HG03066 (cell line): ENCODE measurements at regions not wholly inside any gene's neighbourhood (a gene's known extent, or its start where the extent isn't known, plus 50 kb on each side); places are given as distances from the start of the nearest gene placed in this dataset.
"Not testable (repeated sequence)": the region's sequence is repeated elsewhere in the genome, so short reads cannot be mapped to it uniquely, and the experiment has no call there.

Source experiments
- ATAC-seq: cut with Tn5 transposase; IDR thresholded peaks from one replicate; pipeline ENCODE4 v1.9.1; 2021; ENCODE audit warnings: low read depth; ENCODE audit not compliant: unreplicated experiment

DNA sequence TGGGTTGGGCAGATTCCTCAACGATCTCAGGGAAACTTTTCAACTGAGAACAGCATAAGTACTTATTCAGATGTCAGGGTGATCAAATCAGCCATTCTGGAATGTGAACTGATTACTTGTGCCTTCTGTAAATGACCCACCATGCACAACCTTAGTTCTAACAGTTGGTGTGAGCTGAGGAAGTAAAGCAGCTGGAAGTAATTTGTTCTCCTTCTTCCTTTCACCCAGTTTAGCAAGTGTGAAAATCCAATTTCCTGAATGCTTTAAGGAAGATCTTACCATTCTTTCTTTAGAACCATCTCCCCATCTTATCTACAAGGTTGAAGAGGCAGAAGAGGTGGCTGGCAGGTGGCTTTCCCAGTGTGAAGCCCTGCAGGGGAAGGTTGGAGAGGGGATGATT, 781.6 kb downstream of the ETS1 start:
- no peak for ATAC-seq

DNA sequence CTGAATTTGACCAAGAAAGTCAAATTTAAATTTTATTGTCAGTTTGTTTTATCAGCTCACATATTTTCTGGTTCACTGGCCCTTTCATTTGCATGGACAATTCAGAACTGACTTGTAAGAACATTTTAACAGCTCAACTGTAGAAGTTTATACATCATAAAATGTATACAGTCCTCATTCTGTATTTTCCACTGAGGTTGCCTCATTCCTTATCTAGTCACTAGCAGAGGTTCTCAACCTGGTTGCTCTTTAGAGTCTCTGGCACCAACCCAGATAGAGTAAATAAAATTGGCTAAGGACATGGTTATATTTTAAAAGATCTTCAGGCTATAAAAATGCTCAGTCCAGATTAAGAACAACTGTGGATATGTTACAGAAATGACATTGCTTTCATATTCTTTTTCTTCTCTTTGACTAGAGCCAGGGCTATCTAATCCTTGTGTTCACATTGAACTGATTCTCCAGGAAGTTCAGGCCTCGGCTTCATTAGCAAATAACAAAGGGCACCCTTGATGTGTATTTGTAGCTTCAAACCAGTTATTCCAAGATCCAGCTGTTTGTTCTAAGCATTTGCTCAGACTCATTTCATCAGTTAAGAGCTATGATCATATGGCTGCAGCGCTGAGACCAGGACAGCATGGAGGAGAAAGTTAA, 782.5 kb downstream of the ETS1 start:
- ATAC-seq: no peak

DNA sequence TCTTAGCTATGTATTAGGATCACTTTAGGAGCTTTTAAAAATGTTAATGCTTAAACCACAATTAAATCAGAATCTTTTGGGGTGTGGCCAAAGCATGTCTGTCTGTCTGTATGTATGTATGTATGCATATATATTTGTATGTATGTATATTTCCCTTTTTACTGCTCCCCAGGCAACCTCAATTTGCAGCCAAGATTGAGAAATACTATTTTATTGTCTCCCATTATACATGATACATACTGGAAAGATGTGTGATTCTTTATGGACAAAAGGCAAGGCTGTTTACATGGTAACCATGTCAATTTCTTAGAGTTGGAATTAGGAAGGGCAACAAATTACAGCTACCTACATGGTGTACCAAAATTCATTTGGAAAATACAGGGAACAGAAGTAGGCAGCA, 783.6 kb downstream of the ETS1 start:
- no peak for ATAC-seq

DNA sequence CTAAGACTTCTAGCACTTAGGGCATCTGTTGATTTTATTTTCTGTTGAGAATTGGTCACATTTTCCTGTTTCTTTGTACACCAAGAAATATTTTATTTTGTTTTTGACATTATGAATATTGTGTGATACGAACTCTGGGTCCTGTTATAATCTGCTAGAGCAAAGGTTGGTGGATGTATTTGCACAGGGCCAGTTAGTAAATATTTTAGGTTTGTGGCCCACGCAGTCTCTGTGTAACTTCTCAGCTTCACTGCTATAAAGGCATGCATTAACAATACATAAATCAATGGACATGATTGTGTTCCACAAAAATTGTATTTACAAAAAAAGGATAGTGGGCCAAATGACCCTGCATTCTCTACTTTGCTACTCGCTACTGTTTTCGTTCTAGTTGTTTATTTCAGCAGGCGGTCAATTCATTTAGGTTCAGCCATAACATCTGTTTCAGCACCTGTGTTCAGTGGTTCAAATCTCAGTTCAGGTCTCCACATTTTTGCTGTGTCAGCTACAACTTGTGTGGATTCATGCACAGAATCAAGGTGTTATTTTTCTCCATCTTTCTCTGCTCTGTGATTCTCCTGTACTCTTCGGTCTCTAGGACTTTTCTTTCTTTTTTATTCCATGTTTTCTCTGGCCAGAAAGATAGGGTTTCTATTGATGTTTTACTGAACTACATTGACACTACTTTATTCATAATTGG, 786.2 kb downstream of the ETS1 start:
- no peak for ATAC-seq

DNA sequence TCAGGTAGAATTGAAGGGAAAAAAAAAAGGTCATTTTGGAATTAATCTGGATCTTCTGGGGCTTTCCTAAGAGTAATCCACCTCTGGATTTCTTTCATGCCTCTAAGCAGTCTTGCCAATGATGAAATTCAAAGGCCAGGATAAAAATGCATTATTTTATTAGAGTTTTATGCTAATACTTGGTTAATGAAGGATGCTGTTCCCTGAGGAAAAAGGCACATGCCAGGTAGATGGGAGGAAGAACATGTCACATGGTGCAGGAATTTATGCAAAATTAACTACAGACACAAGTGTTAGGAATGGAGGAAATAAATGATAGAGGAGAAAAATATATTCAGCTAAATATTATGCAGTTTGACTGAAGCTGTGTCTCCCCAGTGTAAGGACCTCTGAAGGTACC, 792.0 kb downstream of the ETS1 start:
- ATAC-seq: no peak

DNA sequence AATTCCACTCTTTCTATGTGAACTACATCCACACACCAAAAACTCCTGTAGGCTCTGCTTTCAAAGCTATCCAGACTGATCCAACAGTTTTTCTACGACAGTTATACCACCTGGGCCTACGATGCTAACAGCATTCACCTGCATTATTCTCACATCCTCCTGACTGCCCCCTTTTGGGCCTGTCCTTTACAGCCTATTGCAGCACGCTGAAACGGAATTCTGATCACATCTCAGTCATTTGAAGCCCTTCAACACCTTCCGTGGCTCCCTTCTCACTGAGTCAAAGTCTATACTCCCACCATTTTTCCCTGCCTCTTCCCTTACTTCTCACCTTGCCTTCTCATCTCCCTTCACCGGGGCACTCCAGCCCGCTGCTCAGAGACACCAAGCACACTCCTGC, 791.3 kb upstream of the KIRREL3 start:
- no peak for ATAC-seq

DNA sequence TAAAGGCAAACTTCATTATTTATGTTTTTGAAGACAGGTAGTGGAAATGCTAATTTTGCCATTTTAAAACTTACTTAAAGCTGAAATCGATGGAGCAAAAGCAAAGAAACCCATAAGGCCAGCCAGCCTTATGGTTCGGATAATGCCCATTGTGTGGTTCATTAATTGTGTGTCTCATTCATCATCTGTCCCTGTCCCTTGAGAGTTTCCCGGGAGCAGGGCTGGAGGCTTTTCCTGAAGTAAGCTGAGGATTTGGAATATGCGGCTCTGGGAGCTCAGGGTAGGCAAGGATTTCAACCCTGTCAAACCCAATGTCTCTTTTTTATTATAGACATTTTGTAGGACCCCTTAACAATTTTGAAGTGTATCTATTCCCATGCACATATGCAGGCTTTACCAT, 790.0 kb upstream of the KIRREL3 start:
- ATAC-seq: no peak

DNA sequence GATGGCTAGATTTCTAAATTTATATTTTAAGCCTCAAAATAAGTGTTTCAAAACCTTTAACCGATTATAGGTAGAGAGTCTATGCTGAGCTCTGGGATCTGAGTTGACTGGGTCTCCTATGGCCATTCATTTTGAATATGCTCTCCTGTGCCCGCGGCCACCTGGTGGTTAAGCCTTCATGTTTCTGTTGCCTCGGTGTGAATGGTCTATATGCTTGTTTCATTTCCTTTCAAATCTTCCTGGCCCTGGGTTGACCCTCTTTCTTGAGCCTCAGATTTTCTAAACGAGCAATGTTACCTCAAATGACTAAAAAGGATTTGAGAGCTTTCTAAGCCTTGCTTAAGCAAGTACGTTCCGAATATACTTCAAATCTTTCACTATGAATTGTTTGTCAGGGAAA, 789.4 kb upstream of the KIRREL3 start:
- ATAC-seq: no peak

DNA sequence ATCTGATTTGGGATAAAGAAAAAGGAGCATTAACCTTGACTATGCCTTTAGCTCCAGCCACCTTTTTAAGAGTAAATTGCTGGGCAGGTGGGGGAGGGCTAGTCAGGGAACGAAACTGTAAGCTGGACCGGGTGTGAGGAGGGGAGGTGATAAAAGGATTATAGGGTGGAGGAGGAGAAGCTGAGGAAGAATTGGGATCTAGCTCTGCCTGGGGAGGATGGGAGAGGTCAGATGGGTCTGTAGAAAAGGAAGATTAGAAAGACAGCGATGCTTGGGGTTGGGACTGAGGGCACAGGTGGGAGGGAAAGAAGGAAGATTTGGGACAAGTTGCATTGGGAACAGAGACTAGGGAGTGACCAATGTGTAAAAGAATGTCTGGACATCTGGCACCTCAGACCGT, 772.4 kb upstream of the KIRREL3 start:
- ATAC-seq: not testable (repeated sequence)

DNA sequence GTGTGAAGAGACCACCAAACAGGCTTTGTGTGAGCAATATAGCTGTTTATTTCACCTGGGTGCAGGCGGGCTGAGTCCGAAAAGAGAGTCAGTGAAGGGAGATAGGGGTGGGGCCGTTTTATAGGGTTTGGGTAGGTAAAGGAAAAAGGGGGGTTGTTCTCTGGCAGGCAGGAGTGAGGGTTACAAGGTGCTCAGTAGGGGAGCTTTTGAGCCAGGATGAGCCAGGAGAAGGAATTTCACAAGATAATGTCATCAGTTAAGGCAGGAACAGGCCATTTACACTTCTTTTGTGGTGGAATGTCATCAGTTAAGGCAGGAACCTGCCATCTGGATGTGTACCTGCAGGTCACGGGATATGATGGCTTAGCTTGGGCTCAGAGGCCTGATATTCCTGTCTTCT, 768.4 kb upstream of the KIRREL3 start:
- ATAC-seq: not testable (repeated sequence)

DNA sequence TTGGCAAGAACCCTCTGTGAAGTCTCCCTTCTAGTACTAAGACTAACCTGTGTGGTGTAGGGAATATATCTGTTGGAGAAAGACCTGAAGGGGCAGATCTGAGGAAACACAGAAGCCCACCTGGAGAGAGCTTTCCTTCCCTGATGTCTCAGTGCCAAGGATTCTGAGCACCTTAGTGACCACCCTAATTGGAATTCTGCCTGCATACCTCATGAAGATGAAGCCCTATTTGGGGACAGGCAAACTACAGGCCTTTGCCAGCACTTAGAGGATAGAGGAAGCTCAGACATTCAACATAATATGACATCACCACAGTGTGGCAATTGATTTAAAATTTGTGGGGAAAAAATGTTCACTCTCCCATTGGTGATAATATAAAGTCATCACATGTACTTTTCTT, 766.2 kb upstream of the KIRREL3 start:
- no peak for ATAC-seq

DNA sequence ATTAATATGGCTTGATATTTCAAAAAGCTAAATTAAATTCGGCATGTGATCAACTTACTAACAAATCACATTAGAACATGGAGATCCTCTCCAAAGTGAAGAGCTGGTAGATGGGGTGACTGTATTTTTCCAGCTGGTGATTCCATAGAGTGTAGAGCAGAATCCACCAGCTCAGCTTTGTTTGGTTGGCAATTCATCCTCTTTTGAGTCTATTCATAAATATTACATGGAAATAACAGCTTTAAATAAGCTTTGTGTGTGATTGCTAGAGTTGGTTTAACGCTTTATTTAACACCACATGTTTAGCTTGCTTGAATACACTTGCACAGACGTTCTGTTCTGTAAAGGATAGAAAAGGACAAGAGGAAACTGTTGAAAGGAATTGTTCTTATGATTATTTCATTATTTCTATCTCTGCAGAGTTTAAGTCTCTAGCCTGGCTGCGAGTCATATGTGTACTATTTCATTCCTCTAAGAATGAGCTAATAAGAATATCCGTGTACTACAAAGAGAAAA, 738.3 kb upstream of the KIRREL3 start:
- ATAC-seq: no peak

DNA sequence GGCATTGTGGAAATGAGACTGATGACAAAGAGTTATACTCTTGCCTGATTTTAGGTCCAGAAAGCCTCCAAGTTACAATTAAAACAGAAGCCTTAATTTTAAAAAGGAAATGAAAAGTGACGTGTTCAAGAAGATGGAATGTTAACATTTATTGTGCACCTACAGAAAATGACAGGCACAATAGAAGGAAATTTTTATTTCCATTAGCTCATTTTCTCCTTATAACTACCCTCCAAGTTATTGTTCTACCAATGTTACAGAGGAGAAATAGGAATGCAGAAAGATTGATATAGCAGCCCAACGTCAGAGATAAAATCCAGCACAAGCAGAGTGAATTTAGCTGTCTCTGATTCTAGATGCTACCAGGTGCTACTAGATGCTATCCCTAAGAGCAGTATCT, 736.9 kb upstream of the KIRREL3 start:
- ATAC-seq: no peak

DNA sequence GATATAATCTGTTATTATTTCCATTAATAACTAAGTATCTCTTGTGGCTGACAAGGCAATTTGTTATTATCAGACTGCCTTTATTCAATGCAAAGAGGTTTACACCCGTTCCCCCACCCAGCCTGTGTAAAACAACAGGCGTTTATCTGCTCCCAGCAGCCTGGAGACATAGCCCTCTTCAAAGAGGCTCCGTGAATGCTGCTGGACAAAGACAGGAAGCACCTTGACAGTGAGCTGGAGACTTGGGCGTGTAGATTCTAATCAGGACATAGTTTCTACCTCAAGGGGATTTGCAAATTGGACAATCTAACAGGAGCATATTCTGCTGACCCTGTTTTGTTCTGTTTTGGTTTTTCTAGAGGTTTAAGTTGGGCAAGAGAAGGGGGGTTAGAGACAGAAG, 733.0 kb upstream of the KIRREL3 start:
- ATAC-seq: no peak

DNA sequence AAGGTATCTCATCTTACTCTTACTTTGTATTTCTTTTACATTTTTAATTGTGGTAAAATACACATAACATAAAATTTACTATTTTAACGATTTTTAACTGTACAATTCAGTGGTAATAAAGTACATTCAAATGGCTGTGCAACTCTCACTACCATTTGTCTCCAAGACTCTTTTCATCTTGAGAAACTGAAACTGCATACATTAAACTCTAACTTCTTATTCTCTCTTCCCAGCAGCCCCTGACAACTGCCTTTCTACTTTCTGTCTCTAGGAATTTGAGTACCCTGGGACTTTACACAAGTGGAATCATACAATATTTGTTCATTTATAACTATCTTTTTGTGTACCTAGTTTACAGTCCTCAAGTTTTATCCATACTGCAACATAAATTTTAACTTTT, 725.8 kb upstream of the KIRREL3 start:
- ATAC-seq: no peak

DNA sequence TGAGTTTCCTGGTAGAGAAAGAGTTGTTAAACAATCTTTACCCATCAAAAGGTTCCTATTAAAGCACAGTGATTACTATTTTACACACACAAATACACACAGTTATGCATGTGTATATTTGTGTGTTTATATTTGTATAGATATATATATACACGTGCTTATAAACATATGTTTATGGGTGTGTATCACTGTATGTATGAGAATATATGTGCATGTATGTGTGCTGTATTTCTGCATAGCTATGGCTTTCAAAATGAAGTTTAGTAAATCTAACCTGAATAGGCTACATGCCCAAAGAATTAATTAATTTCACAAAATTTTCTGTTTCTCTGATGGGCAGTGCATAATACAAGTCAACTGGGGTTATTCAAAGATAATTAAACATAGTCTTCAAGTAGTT, 723.1 kb upstream of the KIRREL3 start:
- ATAC-seq: no peak

DNA sequence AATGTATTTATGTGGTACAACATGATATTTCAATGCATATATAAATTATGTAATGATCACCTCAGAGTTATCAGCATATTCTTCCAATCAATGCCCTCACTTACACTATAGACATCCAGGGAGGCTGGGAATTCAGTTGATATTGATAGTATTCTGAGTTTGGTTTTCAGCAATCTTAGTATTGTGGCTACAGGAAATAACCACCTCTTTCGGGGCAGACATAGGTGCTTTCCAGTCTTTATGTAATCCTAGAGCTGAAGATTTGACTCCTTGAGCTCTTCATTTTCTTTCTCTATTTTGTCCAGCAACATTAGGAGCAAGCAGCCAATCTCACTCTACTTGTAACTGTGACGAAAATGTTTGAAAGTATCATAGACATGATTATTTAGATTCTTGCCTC, 712.7 kb upstream of the KIRREL3 start:
- ATAC-seq: no peak

DNA sequence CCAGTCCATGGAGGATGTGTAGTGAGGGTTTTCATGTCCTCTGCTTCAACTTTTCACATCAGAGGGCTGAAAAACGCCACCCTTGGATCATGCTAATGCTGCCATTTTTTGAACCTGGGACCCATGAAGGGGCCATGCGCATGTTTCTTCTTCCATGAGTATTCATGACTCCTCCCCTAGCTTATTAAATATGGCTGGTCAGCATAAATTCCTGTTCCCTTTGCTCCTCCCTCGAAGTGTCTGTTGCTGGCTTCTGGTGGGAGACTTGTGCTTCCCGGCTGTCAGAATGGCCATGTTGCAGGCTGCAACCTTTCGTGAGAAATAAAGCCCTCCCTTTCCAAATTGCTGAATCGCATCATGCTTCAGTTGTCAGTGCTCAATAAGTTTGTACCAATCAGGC, 711.2 kb upstream of the KIRREL3 start:
- no peak for ATAC-seq

DNA sequence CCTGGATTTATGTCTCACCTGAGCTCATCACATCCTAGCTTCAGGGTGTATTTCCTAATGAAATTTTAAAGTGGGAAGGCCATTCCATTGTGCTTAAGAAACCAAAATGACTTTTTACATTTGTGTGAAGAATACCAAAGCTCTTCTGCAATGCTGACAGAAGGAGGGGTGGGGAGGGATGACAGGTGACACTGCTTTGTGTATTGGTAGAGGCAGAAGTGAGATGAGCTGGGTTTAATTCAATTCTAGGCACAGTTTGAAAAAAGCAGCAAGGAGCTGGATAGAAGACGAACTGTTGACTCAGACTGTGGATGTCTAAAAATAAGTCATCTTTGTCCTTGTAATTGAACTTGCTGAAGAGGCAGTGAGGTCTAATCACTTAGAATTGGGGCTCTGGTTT, 710.3 kb upstream of the KIRREL3 start:
- no peak for ATAC-seq

DNA sequence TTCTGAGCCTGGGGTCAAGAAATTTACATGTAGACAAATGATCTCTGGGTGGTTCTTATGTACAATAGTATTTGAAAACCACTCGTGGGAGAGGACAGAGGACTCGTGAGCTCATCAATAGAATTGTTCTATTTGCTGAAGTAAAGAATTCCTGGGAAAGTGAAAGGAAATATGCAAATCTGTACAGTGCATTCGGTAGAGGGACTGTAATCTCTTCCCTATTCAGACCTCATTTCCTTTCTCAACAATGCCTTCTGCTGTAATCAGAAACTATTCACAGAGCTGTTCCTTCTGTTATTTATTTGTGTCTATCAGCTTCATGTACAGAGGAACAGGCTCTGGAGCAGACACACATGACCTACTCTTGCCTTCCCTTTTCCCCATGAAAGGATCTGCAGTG, 709.4 kb upstream of the KIRREL3 start:
- no peak for ATAC-seq

DNA sequence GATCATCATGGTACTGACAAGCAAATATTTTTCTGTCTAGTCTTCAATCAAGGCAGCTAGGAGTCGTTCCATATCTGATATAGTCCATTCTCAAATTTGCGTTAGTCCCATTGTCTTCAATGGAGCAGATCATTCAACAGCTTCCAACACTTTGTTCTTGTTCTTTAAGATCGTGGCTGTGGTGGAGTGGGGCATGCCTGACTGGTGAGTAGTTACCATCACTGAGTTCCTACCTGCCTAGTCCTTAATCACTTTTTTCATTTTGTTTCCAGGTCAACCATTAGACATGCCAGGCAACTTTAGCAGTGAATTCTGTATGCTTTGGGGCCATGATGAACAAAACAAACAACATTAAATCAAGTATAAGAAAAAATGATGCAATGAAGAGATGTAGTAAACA, 693.1 kb upstream of the KIRREL3 start:
- ATAC-seq: no peak

DNA sequence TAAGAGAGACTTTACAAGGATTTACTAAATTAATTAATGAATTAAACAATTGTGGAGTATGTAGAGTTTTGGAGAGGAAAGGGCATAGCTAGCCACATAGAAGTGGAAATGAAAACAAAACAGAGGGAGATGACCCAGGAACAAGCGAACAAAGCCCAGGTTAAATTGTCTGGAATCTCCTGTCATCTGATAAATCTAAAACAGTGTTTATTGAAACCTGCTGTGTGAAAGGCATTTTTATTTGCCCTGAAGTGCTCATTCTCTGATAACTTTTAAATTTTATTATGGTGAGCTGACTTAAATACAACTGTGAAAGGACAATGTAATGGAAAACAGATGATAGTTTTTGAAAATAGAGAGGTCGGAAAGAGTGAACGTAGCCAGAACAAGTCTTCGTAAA, 682.8 kb upstream of the KIRREL3 start:
- ATAC-seq: no peak
